ENCODE measurements at regions not wholly inside any gene's neighbourhood (a gene's known extent, or its start where the extent isn't known, plus 50 kb on each side); places are given as distances from the start of the nearest gene placed in this dataset.

GRCh38 chr13:67408798-67409197 is 178.7 kb upstream of the PCDH9 start:
- intact Hi-C loops (cut with micrococcal nuclease; ENCODE audit: unreplicated experiment), result no loop called here
- Histone ChIP-seq H3K27me3 (replicated peaks; ENCODE audit: insufficient read depth, low read depth, low read length, poor library complexity) (no peaks in the 10 kb centered on the region), H3K4me1 (ENCODE audit: insufficient read depth, low read length, poor library complexity, severe bottlenecking) (no peaks in the 10 kb centered on the region), H3K4me3 (ENCODE audit: low read depth, low read length, poor library complexity, severe bottlenecking) (no peak overlapping the region), H3K9me3 (ENCODE audit: low read depth, low read length, poor library complexity, severe bottlenecking) (no peaks in the 10 kb centered on the region), H3K27ac (ENCODE audit: low read depth, low read length, poor library complexity, severe bottlenecking) (no peak overlapping the region), H3K36me3 (ENCODE audit: insufficient read depth, low read length, poor library complexity, severe bottlenecking) (no peaks in the 10 kb centered on the region)
- CTCF ChIA-PET, result no interaction called here
- TF ChIP-seq CTCF (conservative IDR thresholded peaks at IDR 0.05; ENCODE audit: low read depth, low read length), result no peak
- TF ChIP-seq EZH2 (IDR thresholded peaks at IDR 0.05; ENCODE audit: borderline replicate concordance, low read depth, low read length, poor library complexity, severe bottlenecking), result no peak
- POLR2A ChIA-PET (ENCODE audit: low non-redundant PET), result no interaction called here
- BruUV-seq (replicated peaks), result no TSS peak
- no peak for DNase-seq (ENCODE audit: low spot score)

GRCh38 chr13:67402546-67402945 is 172.4 kb upstream of the PCDH9 start:
- Histone ChIP-seq H3K27me3 (replicated peaks; ENCODE audit: insufficient read depth, low read depth, low read length, poor library complexity) (no peaks in the 10 kb centered on the region), H3K4me1 (ENCODE audit: insufficient read depth, low read length, poor library complexity, severe bottlenecking) (no peaks in the 10 kb centered on the region), H3K27ac (ENCODE audit: low read depth, low read length, poor library complexity, severe bottlenecking) (no peak overlapping the region), H3K36me3 (ENCODE audit: insufficient read depth, low read length, poor library complexity, severe bottlenecking) (no peaks in the 10 kb centered on the region), H3K9me3 (ENCODE audit: low read depth, low read length, poor library complexity, severe bottlenecking) (no peaks in the 10 kb centered on the region), H3K4me3 (ENCODE audit: low read depth, low read length, poor library complexity, severe bottlenecking) (no peak overlapping the region)
- no peak for TF ChIP-seq EZH2 (IDR thresholded peaks at IDR 0.05; ENCODE audit: borderline replicate concordance, low read depth, low read length, poor library complexity, severe bottlenecking)
- TF ChIP-seq CTCF (conservative IDR thresholded peaks at IDR 0.05; ENCODE audit: low read depth, low read length), result no peak
- POLR2A ChIA-PET (ENCODE audit: low non-redundant PET), result no interaction called here
- no peak for DNase-seq (ENCODE audit: low spot score)
- CTCF ChIA-PET, result no interaction called here
- no TSS peak for BruUV-seq (replicated peaks)
- intact Hi-C loops (cut with micrococcal nuclease; ENCODE audit: unreplicated experiment), result no loop called here

- CTCF ChIA-PET, result no interaction called here
- BruUV-seq (replicated peaks), result no TSS peak
Observed at GRCh38 chr13:67395577-67395976, 165.4 kb upstream of the PCDH9 start.

More at GRCh38 chr13:67395577-67395976, 165.4 kb upstream of the PCDH9 start:
- intact Hi-C loops (cut with micrococcal nuclease; ENCODE audit: unreplicated experiment), result no loop called here
- Histone ChIP-seq H3K4me3 (ENCODE audit: low read depth, low read length, poor library complexity, severe bottlenecking) (no peak overlapping the region), H3K27ac (ENCODE audit: low read depth, low read length, poor library complexity, severe bottlenecking) (no peak overlapping the region), H3K27me3 (replicated peaks; ENCODE audit: insufficient read depth, low read depth, low read length, poor library complexity) (no peaks in the 10 kb centered on the region), H3K36me3 (ENCODE audit: insufficient read depth, low read length, poor library complexity, severe bottlenecking) (no peaks in the 10 kb centered on the region), H3K9me3 (ENCODE audit: low read depth, low read length, poor library complexity, severe bottlenecking) (no peaks in the 10 kb centered on the region), H3K4me1 (ENCODE audit: insufficient read depth, low read length, poor library complexity, severe bottlenecking) (no peaks in the 10 kb centered on the region)
- POLR2A ChIA-PET (ENCODE audit: low non-redundant PET), result no interaction called here
- TF ChIP-seq CTCF (conservative IDR thresholded peaks at IDR 0.05; ENCODE audit: low read depth, low read length), result no peak
- TF ChIP-seq EZH2 (IDR thresholded peaks at IDR 0.05; ENCODE audit: borderline replicate concordance, low read depth, low read length, poor library complexity, severe bottlenecking), result no peak
- DNase-seq (ENCODE audit: low spot score), result no peak

Data from A673 (cell line).